PC-9 (cell line): ENCODE measurements at regions not wholly inside any gene's neighbourhood (a gene's known extent, or its start where the extent isn't known, plus 50 kb on each side); places are given as distances from the start of the nearest gene placed in this dataset.

Source experiments
- BruUV-seq: library from RNA; stranded (reverse); fragments of 400-500 nt; replicated peaks from 2 replicates; lab custom pipeline; 2021; lab: Mats Ljungman, UMichigan
- CTCF ChIA-PET: fragments of 300-600 bp; sonication (Branson Sonifier 250); formaldehyde crosslinking; loops from one replicate; lab custom pipeline; 2022; ENCODE audit warnings: antibody characterized with exemption; lab: Charles Lee
- POLR2A ChIA-PET: fragments of 300-600 bp; sonication (Branson Sonifier 250); formaldehyde crosslinking; loops from one replicate; lab custom pipeline; 2022; ENCODE audit warnings: antibody characterized with exemption; ENCODE audit not compliant: unreplicated experiment; lab: Charles Lee
- DNase-seq, 2 experiments: peaks; one replicate each; pipeline versions ENCODE4 v3.0.0 to v3.0.0-alpha.2; 2015 to 2022; ENCODE audit warnings: mixed read lengths in 1 of 2
- H2AFZ ChIP-seq: fragments of 200-600 bp; sonication (generic); 2 replicates; pipeline ENCODE4 v1.8.1; 2017; ENCODE audit warnings: antibody characterized with exemption
- H3F3A ChIP-seq: fragments of 200-600 bp; sonication (generic); 2 replicates; pipeline ENCODE4 v1.8.1; 2017; ENCODE audit warnings: antibody characterized with exemption, mild to moderate bottlenecking, low read depth; ENCODE audit not compliant: insufficient read depth
- H3K27ac ChIP-seq: fragments of 200-600 bp; sonication (generic); 2 replicates; pipeline ENCODE4 v1.6.1; 2016; ENCODE audit warnings: mixed run types
- H3K27me3 ChIP-seq: fragments of 200-600 bp; sonication (generic); 2 replicates; pipeline ENCODE4 v1.6.1; 2016; ENCODE audit warnings: low read depth, mixed run types; ENCODE audit not compliant: insufficient read depth
- H3K36me3 ChIP-seq: fragments of 200-600 bp; sonication (generic); 2 replicates; pipeline ENCODE4 v1.6.1; 2016; ENCODE audit warnings: low read depth, mixed run types
- H3K4me1 ChIP-seq: fragments of 200-600 bp; sonication (generic); replicated peaks from 2 replicates; pipeline ENCODE4 v1.6.1; 2016; ENCODE audit warnings: mixed run types; ENCODE audit not compliant: insufficient read depth
- H3K4me2 ChIP-seq: fragments of 200-600 bp; sonication (generic); 2 replicates; pipeline ENCODE4 v1.6.1; 2017; ENCODE audit warnings: mixed run types
- H3K4me3 ChIP-seq: fragments of 200-600 bp; sonication (generic); 2 replicates; pipeline ENCODE4 v1.6.1; 2016; ENCODE audit warnings: mixed run types
- H3K79me2 ChIP-seq: fragments of 200-600 bp; sonication (generic); 2 replicates; pipeline ENCODE4 v1.6.1; 2017; ENCODE audit warnings: low read depth, mixed run types
- H3K9me2 ChIP-seq: fragments of 200-600 bp; sonication (generic); 2 replicates; pipeline ENCODE4 v1.8.1; 2017; ENCODE audit warnings: mild to moderate bottlenecking; ENCODE audit not compliant: insufficient read depth
- H3K9me3 ChIP-seq: fragments of 200-600 bp; sonication (generic); 2 replicates; pipeline ENCODE4 v1.8.1; 2016; ENCODE audit warnings: low read depth; ENCODE audit not compliant: insufficient read depth
- H4K20me1 ChIP-seq: fragments of 200-600 bp; sonication (generic); 2 replicates; pipeline ENCODE4 v1.8.1; 2017; ENCODE audit not compliant: insufficient read depth
- CTCF ChIP-seq: fragments of 200-600 bp; sonication (generic); conservative IDR thresholded peaks from 2 replicates; pipeline ENCODE4 v1.6.1; 2017; ENCODE audit warnings: mixed run types, antibody characterized with exemption, mild to moderate bottlenecking, moderate library complexity
- EZH2 ChIP-seq: fragments of 200-600 bp; sonication (generic); IDR thresholded peaks from 2 replicates; pipeline ENCODE4 v1.8.0; 2017; ENCODE audit warnings: antibody characterized with exemption, low read depth
- intact Hi-C: fragments of 100-400 bp; cut with micrococcal nuclease; formaldehyde crosslinking; loops from one replicate; pipeline ENCODE4 v1.10.0; 2022; ENCODE audit not compliant: unreplicated experiment

GRCh38 chr6:103538381-103538780 is 1321.3 kb downstream of the HACE1 start:
- Histone ChIP-seq H4K20me1 (no peaks in the 10 kb centered on the region), H2AFZ (no peak overlapping the region), H3K27ac (no peak overlapping the region), H3K27me3 (no peaks in the 10 kb centered on the region), H3K4me3 (no peak overlapping the region), H3K4me2 (no peak overlapping the region), H3F3A (no peaks in the 10 kb centered on the region), H3K36me3 (no peaks in the 10 kb centered on the region), H3K4me1 (no peaks in the 10 kb centered on the region), H3K79me2 (no peaks in the 10 kb centered on the region), H3K9me2 (no peaks in the 10 kb centered on the region), H3K9me3 (no peaks in the 10 kb centered on the region)
- TF ChIP-seq EZH2 (no peak), CTCF (no peak)
- ChIA-PET CTCF (no interaction called here), POLR2A (no interaction called here)
- no TSS peak for BruUV-seq
- no peak for DNase-seq
- intact Hi-C loops = no loop called here

GRCh38 chr6:103534814-103535213 is 1324.9 kb downstream of the HACE1 start:
- no peaks in the 10 kb centered on the region for H4K20me1 ChIP-seq
- CTCF ChIA-PET = no interaction called here
- no peaks in the 10 kb centered on the region for H3K79me2 ChIP-seq
- no peak overlapping the region for H3K4me3 ChIP-seq
- no peak for TF ChIP-seq EZH2
- no peak for TF ChIP-seq CTCF
- H3K27ac ChIP-seq = no peak overlapping the region
- H3K4me2 ChIP-seq = no peak overlapping the region
- no peak for DNase-seq
- no peaks in the 10 kb centered on the region for H3K27me3 ChIP-seq
- H3K4me1 ChIP-seq = no peaks in the 10 kb centered on the region
- H3K36me3 ChIP-seq = no peaks in the 10 kb centered on the region
- no peaks in the 10 kb centered on the region; the same call in 1 of the 2 replicates for H3F3A ChIP-seq
- POLR2A ChIA-PET = no interaction called here
- no peaks in the 10 kb centered on the region for H3K9me2 ChIP-seq
- intact Hi-C loops = no loop called here
- H2AFZ ChIP-seq = no peak overlapping the region
- no peaks in the 10 kb centered on the region for H3K9me3 ChIP-seq
- BruUV-seq = no TSS peak

GRCh38 chr6:103534095-103534494 is 1325.6 kb downstream of the HACE1 start:
- Histone ChIP-seq H3F3A (no peaks in the 10 kb centered on the region; the same call in 1 of the 2 replicates), H3K9me3 (no peaks in the 10 kb centered on the region), H3K27ac (no peak overlapping the region), H3K9me2 (no peaks in the 10 kb centered on the region), H3K36me3 (no peaks in the 10 kb centered on the region), H3K79me2 (no peaks in the 10 kb centered on the region), H2AFZ (0 out of 2 replicates have a peak overlapping the region, but pooled peaks have one; percentile 4), H4K20me1 (no peaks in the 10 kb centered on the region), H3K4me2 (no peak overlapping the region), H3K27me3 (no peaks in the 10 kb centered on the region), H3K4me1 (no peaks in the 10 kb centered on the region), H3K4me3 (no peak overlapping the region)
- intact Hi-C loops = no loop called here
- POLR2A ChIA-PET = no interaction called here
- DNase-seq = no peak
- TF ChIP-seq EZH2 = no peak
- TF ChIP-seq CTCF = no peak
- no TSS peak for BruUV-seq
- CTCF ChIA-PET = no interaction called here
